ENCODE measurements at regions not wholly inside any gene's neighbourhood (a gene's known extent, or its start where the extent isn't known, plus 50 kb on each side); places are given as distances from the start of the nearest gene placed in this dataset.

DNA sequence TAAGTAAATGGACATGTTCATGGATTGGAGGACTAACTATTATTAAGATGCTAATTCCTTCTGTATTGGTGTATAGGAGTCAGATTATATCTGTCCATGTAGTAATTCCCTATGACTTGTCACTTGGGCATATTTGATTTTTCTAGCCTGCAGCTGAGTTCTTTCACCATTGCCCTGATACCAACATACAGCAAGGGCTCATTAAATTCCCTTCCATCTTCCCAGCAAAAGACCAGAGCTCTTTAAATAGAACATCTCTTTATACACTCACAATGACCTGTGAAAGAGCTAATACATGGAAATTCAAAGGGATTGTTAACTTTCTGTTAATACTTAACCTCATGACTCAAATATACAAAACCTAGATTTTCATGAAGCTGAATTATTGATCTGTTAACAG lies 492.3 kb upstream of the VRK2 start:
- TF ChIP-seq POLR2A (IDR thresholded peaks at IDR 0.05; ENCODE audit: extremely low read depth, insufficient read length), result no peak
- TF ChIP-seq, protein P1, sequence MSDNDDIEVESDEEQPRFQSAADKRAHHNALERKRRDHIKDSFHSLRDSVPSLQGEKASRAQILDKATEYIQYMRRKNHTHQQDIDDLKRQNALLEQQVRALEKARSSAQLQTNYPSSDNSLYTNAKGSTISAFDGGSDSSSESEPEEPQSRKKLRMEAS (IDR thresholded peaks at IDR 0.05; ENCODE audit: low read depth, low read length), result no peak
- TF ChIP-seq, protein P2, sequence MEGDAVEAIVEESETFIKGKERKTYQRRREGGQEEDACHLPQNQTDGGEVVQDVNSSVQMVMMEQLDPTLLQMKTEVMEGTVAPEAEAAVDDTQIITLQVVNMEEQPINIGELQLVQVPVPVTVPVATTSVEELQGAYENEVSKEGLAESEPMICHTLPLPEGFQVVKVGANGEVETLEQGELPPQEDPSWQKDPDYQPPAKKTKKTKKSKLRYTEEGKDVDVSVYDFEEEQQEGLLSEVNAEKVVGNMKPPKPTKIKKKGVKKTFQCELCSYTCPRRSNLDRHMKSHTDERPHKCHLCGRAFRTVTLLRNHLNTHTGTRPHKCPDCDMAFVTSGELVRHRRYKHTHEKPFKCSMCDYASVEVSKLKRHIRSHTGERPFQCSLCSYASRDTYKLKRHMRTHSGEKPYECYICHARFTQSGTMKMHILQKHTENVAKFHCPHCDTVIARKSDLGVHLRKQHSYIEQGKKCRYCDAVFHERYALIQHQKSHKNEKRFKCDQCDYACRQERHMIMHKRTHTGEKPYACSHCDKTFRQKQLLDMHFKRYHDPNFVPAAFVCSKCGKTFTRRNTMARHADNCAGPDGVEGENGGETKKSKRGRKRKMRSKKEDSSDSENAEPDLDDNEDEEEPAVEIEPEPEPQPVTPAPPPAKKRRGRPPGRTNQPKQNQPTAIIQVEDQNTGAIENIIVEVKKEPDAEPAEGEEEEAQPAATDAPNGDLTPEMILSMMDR (IDR thresholded peaks at IDR 0.05; ENCODE audit: low read depth, low read length), result no peak
- no peak for TF ChIP-seq MYC (IDR thresholded peaks at IDR 0.05; ENCODE audit: low read depth, low read length)
- no peak for DNase-seq (ENCODE audit: low read depth)
- no peak overlapping the region for H3K4me3 ChIP-seq (ENCODE audit: low read depth, low read length)

DNA sequence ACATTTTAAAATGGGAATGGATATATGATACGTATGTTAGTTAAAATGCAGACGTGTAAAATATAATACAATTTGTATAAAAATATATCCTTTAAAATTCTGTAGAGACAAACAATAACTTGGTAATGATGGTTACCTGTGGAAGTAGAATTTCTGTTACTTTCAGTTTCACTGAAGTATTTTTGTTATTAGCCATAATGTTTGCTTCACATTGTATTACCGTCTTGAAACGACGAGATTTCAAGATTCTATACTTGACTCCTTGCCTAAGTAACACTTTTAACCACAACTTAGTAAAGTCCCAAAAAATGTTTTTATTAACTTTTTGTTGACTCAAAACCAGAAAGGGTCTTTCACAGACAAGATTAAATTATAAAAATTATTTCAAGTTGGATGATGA lies 488.3 kb upstream of the VRK2 start:
- TF ChIP-seq MYC (IDR thresholded peaks at IDR 0.05; ENCODE audit: low read depth, low read length) (no peak), POLR2A (IDR thresholded peaks at IDR 0.05; ENCODE audit: extremely low read depth, insufficient read length) (no peak)
- TF ChIP-seq, protein P2 (IDR thresholded peaks at IDR 0.05; ENCODE audit: low read depth, low read length), result no peak
- TF ChIP-seq, protein P1 (IDR thresholded peaks at IDR 0.05; ENCODE audit: low read depth, low read length), result no peak
- no peak for DNase-seq (ENCODE audit: low read depth)
- no peak overlapping the region for H3K4me3 ChIP-seq (ENCODE audit: low read depth, low read length)

DNA sequence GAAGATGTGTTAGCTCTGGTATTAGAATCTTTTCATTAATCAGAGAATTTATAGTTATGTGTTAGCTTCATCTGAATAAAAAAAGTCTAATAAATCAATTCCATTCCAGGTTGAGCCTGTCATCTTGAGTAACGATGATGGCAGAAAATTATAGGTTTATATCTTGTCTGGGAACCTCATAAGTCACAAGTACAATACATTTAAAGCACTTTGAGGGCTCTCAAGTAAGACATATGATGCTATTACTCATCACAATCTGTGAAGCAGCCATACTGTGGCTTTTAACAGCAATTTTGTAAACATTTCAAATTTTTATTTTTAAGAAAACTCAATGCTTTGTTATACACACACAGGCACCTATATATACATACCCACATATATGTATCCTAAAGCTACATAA lies 484.1 kb upstream of the VRK2 start:
- no peak for DNase-seq (ENCODE audit: low read depth)
- TF ChIP-seq, protein P2 (IDR thresholded peaks at IDR 0.05; ENCODE audit: low read depth, low read length), result no peak
- TF ChIP-seq MYC (IDR thresholded peaks at IDR 0.05; ENCODE audit: low read depth, low read length) (no peak), POLR2A (IDR thresholded peaks at IDR 0.05; ENCODE audit: extremely low read depth, insufficient read length) (no peak)
- TF ChIP-seq, protein P1 (IDR thresholded peaks at IDR 0.05; ENCODE audit: low read depth, low read length), result no peak
- H3K4me3 ChIP-seq (ENCODE audit: low read depth, low read length), result no peak overlapping the region

DNA sequence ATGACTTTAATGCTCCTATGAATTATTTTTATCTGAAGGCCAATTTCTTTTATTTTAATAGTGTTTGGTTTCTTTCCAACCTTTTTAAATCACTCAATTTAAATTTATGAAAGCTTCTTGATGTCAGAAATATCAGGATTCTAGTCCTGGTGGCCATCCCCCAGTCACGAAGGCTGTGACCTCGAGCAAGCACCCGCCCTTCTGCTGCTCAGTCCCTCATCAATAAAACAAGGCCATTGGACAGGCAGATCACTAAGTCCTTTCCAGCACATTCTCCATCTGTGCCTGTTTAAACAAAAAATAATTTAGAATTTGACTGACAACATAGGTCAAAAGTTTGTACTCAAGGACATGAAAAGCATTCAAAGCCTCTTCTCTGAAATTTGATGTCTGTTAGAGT lies 483.6 kb upstream of the VRK2 start:
- no peak for TF ChIP-seq MYC (IDR thresholded peaks at IDR 0.05; ENCODE audit: low read depth, low read length)
- TF ChIP-seq POLR2A (IDR thresholded peaks at IDR 0.05; ENCODE audit: extremely low read depth, insufficient read length), result no peak
- TF ChIP-seq, protein P2 (IDR thresholded peaks at IDR 0.05; ENCODE audit: low read depth, low read length), result no peak
- TF ChIP-seq, protein P1 (IDR thresholded peaks at IDR 0.05; ENCODE audit: low read depth, low read length), result no peak
- no peak overlapping the region for H3K4me3 ChIP-seq (ENCODE audit: low read depth, low read length)
- no peak for DNase-seq (ENCODE audit: low read depth)

DNA sequence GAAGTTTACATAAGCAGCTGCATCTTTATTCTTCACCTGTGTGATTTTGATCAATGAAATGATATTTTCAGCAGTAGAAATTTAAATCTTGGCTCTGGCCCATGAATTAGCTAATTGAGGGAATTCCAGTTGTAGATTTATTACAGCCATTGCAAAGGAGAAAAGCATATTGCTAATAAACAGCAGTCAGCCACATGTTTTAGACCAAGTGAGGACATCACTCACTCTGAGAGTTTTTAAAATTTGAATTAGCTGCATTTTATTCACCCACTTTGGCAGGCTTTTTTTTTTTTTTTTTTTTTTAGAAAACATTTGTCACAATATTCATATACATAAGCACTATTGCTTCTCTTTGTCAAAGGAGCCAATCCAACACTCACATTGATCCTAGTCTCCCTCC lies 479.4 kb upstream of the VRK2 start:
- no peak overlapping the region for H3K4me3 ChIP-seq (ENCODE audit: low read depth, low read length)
- no peak for DNase-seq (ENCODE audit: low read depth)
- TF ChIP-seq, protein P2 (IDR thresholded peaks at IDR 0.05; ENCODE audit: low read depth, low read length), result no peak
- TF ChIP-seq, protein P1 (IDR thresholded peaks at IDR 0.05; ENCODE audit: low read depth, low read length), result no peak
- TF ChIP-seq POLR2A (IDR thresholded peaks at IDR 0.05; ENCODE audit: extremely low read depth, insufficient read length), result no peak
- no peak for TF ChIP-seq MYC (IDR thresholded peaks at IDR 0.05; ENCODE audit: low read depth, low read length)

DNA sequence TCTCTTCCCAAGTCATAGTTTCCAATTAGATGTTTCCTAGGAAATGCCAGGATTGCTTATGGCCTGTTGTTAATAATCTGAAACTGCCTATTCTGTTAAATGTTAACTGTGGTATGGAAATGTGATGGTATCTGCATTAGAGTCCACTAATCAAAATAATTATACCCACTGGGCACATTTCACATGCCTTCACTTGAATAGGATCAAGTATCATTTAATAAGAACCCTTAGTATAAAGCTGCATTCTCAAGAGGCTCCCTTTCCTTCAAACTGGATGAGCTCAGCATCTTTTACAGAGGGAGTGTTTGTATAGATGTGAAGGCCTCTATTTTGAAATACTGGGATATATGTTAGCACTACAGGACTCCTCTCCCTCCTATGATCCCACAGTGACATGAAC lies 477.2 kb upstream of the VRK2 start:
- TF ChIP-seq, protein P1 (IDR thresholded peaks at IDR 0.05; ENCODE audit: low read depth, low read length), result no peak
- TF ChIP-seq, protein P2 (IDR thresholded peaks at IDR 0.05; ENCODE audit: low read depth, low read length), result no peak
- TF ChIP-seq MYC (IDR thresholded peaks at IDR 0.05; ENCODE audit: low read depth, low read length) (no peak), POLR2A (IDR thresholded peaks at IDR 0.05; ENCODE audit: extremely low read depth, insufficient read length) (no peak)
- H3K4me3 ChIP-seq (ENCODE audit: low read depth, low read length), result no peak overlapping the region
- no peak for DNase-seq (ENCODE audit: low read depth)

All from NB4 (cell line).